ENCODE measurements at regions not wholly inside any gene's neighbourhood (a gene's known extent, or its start where the extent isn't known, plus 50 kb on each side); places are given as distances from the start of the nearest gene placed in this dataset.

DNA sequence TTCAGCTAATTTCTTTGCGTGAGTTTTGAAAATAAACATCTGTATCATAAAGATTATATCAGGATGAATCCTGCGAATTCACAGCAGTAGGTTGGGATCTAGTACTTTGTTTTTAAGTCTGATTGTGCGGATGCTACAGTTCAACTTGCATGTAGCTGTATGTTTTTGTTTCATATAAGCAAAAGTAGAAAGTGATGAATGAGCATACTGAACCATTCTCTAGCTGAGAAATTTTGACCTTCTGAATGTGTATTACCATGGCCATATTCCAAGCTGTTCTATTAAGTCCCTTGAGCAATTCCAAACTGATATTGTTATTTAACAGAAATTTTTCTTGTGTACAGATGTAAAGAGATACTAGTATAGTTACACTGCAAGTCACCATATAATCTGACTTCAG, 358.8 kb upstream of the MEOX2 start:
- H3K4me3 Mint-ChIP-seq: no peak overlapping the region
- peaks cover 9% of the 10 kb centered on the region for H3K27me3 Mint-ChIP-seq (ENCODE audit: low read depth)
- peaks cover 24% of the 10 kb centered on the region for H3K4me1 Mint-ChIP-seq

DNA sequence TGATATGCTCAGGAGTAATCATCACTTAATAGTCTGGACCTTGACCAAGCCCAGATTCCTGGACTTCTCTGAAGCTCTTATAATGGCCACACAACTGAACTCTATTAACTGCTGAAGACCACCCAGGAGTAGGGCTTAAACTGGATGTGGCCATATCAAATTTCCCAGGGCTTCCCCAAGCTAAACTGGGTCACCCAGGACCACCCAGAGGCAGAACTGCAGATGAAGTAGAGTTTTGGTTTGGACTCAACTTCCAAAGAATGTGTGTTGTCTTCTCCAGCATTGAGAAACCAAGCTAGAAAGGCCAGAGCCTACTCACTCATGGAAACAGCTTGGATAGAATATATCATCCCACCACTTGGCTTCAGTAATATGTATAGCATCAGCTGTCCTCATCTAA, 358.2 kb upstream of the MEOX2 start:
- no peak for TF ChIP-seq CTCF (IDR thresholded peaks at IDR 0.05; ENCODE audit: unreplicated experiment in 3 of 3)
- peaks cover 25% of the 10 kb centered on the region for H3K4me1 Mint-ChIP-seq
- H3K4me3 Mint-ChIP-seq: no peak overlapping the region
- H3K27ac Mint-ChIP-seq: peak overlapping the region; percentile 10 to 75 (median 67)
- no peaks in the 10 kb centered on the region for H3K36me3 Mint-ChIP-seq (ENCODE audit: low read depth)
- peaks cover 11% of the 10 kb centered on the region for H3K27me3 Mint-ChIP-seq (ENCODE audit: low read depth)
- peaks cover 7% of the 10 kb centered on the region for H3K9me3 Mint-ChIP-seq

More for the DNA sequence above, 358.8 kb upstream of the MEOX2 start:
- no peaks in the 10 kb centered on the region for H3K36me3 Mint-ChIP-seq (ENCODE audit: low read depth)
- H3K9me3 Mint-ChIP-seq: peaks cover 7% of the 10 kb centered on the region
- no peak for TF ChIP-seq CTCF (IDR thresholded peaks at IDR 0.05; ENCODE audit: unreplicated experiment in 3 of 3)
- peak overlapping the region; percentile 67 to 79 (median 75) for H3K27ac Mint-ChIP-seq

DNA sequence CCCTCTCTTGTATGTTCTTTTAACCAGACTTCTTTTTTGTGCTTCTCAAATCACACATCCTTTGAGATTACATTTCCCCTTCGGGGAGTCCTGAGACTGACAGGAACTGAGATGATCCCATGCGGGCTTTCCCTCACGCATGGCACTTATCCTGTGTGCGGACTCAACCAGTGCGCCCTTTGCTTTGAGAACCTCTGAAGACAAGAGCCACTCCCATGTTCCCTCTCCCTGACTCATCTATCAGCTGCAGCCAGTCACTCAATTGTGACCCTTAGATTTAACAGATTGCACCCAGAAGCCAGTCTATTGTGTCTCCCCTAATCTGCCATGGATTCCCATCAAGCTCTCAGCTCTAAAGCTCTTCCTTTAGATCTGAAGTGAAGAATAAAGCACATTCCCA, 353.9 kb upstream of the MEOX2 start:
- TF ChIP-seq CTCF (IDR thresholded peaks at IDR 0.05; ENCODE audit: unreplicated experiment in 3 of 3): no peak
- H3K9me3 Mint-ChIP-seq: peaks cover 7% of the 10 kb centered on the region
- H3K4me3 Mint-ChIP-seq: no peak overlapping the region
- peaks cover 14% of the 10 kb centered on the region for H3K4me1 Mint-ChIP-seq
- H3K27ac Mint-ChIP-seq: peak overlapping the region in 2 of 3 experiments; percentile 45 to 48
- H3K36me3 Mint-ChIP-seq (ENCODE audit: low read depth): no peaks in the 10 kb centered on the region
- H3K27me3 Mint-ChIP-seq (ENCODE audit: low read depth): peaks cover 11% of the 10 kb centered on the region

- Mint-ChIP-seq H3K27ac (no peak overlapping the region), H3K27me3 (ENCODE audit: low read depth) (peaks cover 7% of the 10 kb centered on the region), H3K36me3 (ENCODE audit: low read depth) (no peaks in the 10 kb centered on the region), H3K9me3 (peaks cover 7% of the 10 kb centered on the region), H3K4me3 (no peak overlapping the region), H3K4me1 (peaks cover 14% of the 10 kb centered on the region)
- no peak for TF ChIP-seq CTCF (IDR thresholded peaks at IDR 0.05; ENCODE audit: unreplicated experiment in 3 of 3)
These were observed 352.4 kb upstream of the MEOX2 start for GRCh38 chr7:16038906-16039305.

- H3K9me3 Mint-ChIP-seq: no peaks in the 10 kb centered on the region
- no peaks in the 10 kb centered on the region for H3K36me3 Mint-ChIP-seq (ENCODE audit: low read depth)
- H3K4me1 Mint-ChIP-seq: peaks cover 13% of the 10 kb centered on the region
- no peak for TF ChIP-seq CTCF (IDR thresholded peaks at IDR 0.05; ENCODE audit: unreplicated experiment in 3 of 3)
- H3K4me3 Mint-ChIP-seq: no peak overlapping the region
- peaks cover 2% of the 10 kb centered on the region for H3K27me3 Mint-ChIP-seq (ENCODE audit: low read depth)
- H3K27ac Mint-ChIP-seq: no peak overlapping the region
These were observed 348.9 kb upstream of the MEOX2 start for GRCh38 chr7:16035392-16035791.

DNA sequence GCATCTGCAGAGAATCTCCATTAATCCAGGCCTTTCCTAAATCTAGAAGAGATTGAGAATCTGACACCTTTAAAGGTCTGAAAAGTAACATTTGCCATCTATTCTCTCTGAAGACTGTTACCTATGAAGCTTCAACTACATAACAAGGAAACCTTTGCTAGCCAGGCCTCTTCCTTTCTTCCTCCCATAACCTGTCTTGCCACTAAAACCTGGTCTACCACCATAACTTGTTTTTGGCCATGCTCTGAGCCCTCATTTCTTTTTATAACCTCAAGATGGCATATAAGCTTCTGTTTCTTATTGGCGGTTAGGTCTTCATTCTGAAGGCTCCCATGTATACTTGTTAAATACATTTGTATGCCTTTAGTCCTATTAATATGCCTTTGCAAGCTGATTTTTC, 348.4 kb upstream of the MEOX2 start:
- Mint-ChIP-seq H3K9me3 (no peaks in the 10 kb centered on the region), H3K36me3 (ENCODE audit: low read depth) (no peaks in the 10 kb centered on the region), H3K4me1 (peaks cover 14% of the 10 kb centered on the region), H3K27ac (no peak overlapping the region), H3K27me3 (ENCODE audit: low read depth) (no peaks in the 10 kb centered on the region), H3K4me3 (no peak overlapping the region)
- TF ChIP-seq CTCF (IDR thresholded peaks at IDR 0.05; ENCODE audit: unreplicated experiment in 3 of 3): no peak

Measured in nephron (organoid).